ENCODE measurements at regions not wholly inside any gene's neighbourhood (a gene's known extent, or its start where the extent isn't known, plus 50 kb on each side); places are given as distances from the start of the nearest gene placed in this dataset.

- TF ChIP-seq, protein P1, sequence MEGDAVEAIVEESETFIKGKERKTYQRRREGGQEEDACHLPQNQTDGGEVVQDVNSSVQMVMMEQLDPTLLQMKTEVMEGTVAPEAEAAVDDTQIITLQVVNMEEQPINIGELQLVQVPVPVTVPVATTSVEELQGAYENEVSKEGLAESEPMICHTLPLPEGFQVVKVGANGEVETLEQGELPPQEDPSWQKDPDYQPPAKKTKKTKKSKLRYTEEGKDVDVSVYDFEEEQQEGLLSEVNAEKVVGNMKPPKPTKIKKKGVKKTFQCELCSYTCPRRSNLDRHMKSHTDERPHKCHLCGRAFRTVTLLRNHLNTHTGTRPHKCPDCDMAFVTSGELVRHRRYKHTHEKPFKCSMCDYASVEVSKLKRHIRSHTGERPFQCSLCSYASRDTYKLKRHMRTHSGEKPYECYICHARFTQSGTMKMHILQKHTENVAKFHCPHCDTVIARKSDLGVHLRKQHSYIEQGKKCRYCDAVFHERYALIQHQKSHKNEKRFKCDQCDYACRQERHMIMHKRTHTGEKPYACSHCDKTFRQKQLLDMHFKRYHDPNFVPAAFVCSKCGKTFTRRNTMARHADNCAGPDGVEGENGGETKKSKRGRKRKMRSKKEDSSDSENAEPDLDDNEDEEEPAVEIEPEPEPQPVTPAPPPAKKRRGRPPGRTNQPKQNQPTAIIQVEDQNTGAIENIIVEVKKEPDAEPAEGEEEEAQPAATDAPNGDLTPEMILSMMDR (IDR thresholded peaks at IDR 0.05), result no peak
- TF ChIP-seq POLR2A (IDR thresholded peaks at IDR 0.05), result no peak
- TF ChIP-seq EP300 (IDR thresholded peaks at IDR 0.05), result no peak
These were observed 293.4 kb upstream of the IGFBP7 start for GRCh38 chr4:57403591-57403990.
